GM12892 (cell line): ENCODE measurements at regions not wholly inside any gene's neighbourhood (a gene's known extent, or its start where the extent isn't known, plus 50 kb on each side); places are given as distances from the start of the nearest gene placed in this dataset.
"Not testable (repeated sequence)": the region's sequence is repeated elsewhere in the genome, so short reads cannot be mapped to it uniquely, and the experiment has no call there.

Source experiments
- DNase-seq: peaks from one replicate; pipeline ENCODE4 v3.0.0; 2011; ENCODE audit not compliant: insufficient read length
- FAIRE-seq: peaks from 2 replicates; lab custom pipeline; 2011; peaks lifted over from hg19 to GRCh38; lab: Jason Lieb, UNC
- POLR2A ChIP-seq: IDR thresholded peaks from 2 replicates; pipeline ENCODE4 v1.6.1; 2011; ENCODE audit warnings: low read depth, low read length, control low read depth
- POLR2AphosphoS5 ChIP-seq: IDR thresholded peaks from 2 replicates; pipeline ENCODE4 v1.6.1; 2011; ENCODE audit warnings: low read depth, low read length, control low read depth
- TAF1 ChIP-seq: IDR thresholded peaks from 2 replicates; pipeline ENCODE4 v1.6.1; 2011; ENCODE audit warnings: low read depth, mild to moderate bottlenecking, control low read depth, low read length, borderline replicate concordance

- no peak for DNase-seq
- no peak for FAIRE-seq
- no peak for TF ChIP-seq POLR2AphosphoS5
- no peak for TF ChIP-seq POLR2A
- no peak for TF ChIP-seq TAF1
These were observed 602.9 kb downstream of the IPMK start for GRCh38 chr10:57664815-57665214.

GRCh38 chr10:57663401-57663800 lies 604.3 kb downstream of the IPMK start:
- no peak for TF ChIP-seq POLR2AphosphoS5
- TF ChIP-seq TAF1: no peak
- TF ChIP-seq POLR2A: no peak
- FAIRE-seq: no peak

GRCh38 chr10:57661206-57661605 lies 606.5 kb downstream of the IPMK start:
- TF ChIP-seq POLR2A (no peak), POLR2AphosphoS5 (no peak), TAF1 (no peak)
- no peak for FAIRE-seq
- DNase-seq: no peak

More at GRCh38 chr10:57663401-57663800, 604.3 kb downstream of the IPMK start:
- DNase-seq: no peak

- peak; percentile 46 for FAIRE-seq
- peak; percentile 1 for DNase-seq
- no peak for TF ChIP-seq POLR2A
- no peak for TF ChIP-seq POLR2AphosphoS5
- no peak for TF ChIP-seq TAF1
These were observed 610.4 kb downstream of the IPMK start for GRCh38 chr10:57657164-57657765.

- TF ChIP-seq POLR2AphosphoS5 (no peak), TAF1 (no peak), POLR2A (no peak)
- DNase-seq (no peak), FAIRE-seq (no peak)
These were observed 612.8 kb downstream of the IPMK start for GRCh38 chr10:57654856-57655255.

- not testable (repeated sequence) for FAIRE-seq, DNase-seq
These were observed 622.6 kb downstream of the IPMK start for GRCh38 chr10:57645108-57645507.

GRCh38 chr10:57638411-57638810 lies 629.3 kb downstream of the IPMK start:
- FAIRE-seq: no peak
- no peak for TF ChIP-seq TAF1
- no peak for TF ChIP-seq POLR2A
- no peak for TF ChIP-seq POLR2AphosphoS5
- no peak for DNase-seq

- no peak for DNase-seq
- TF ChIP-seq TAF1 (no peak), POLR2AphosphoS5 (no peak), POLR2A (no peak)
These were observed 639.0 kb downstream of the IPMK start for GRCh38 chr10:57628592-57629284.

GRCh38 chr10:57627642-57628178 lies 640.0 kb downstream of the IPMK start:
- no peak for FAIRE-seq
- DNase-seq: no peak

More at GRCh38 chr10:57628592-57629284, 639.0 kb downstream of the IPMK start:
- no peak for FAIRE-seq

GRCh38 chr10:57624856-57625592 lies 642.7 kb downstream of the IPMK start:
- DNase-seq (no peak), FAIRE-seq (no peak)
- TF ChIP-seq TAF1 (no peak), POLR2AphosphoS5 (no peak), POLR2A (no peak)

More at GRCh38 chr10:57627642-57628178, 640.0 kb downstream of the IPMK start:
- no peak for TF ChIP-seq POLR2AphosphoS5
- TF ChIP-seq TAF1: no peak
- TF ChIP-seq POLR2A: no peak

GRCh38 chr10:57624066-57624465 lies 643.6 kb downstream of the IPMK start:
- no peak for DNase-seq
- TF ChIP-seq POLR2AphosphoS5 (no peak), TAF1 (no peak), POLR2A (no peak)
- no peak for FAIRE-seq
